Activated naive CD4-positive, alpha-beta T cell treated with anti-CD3 and anti-CD28 coated beads, Interleukin-2, amount 50 U/mL, for 72 hours (primary cell): ENCODE measurements at regions not wholly inside any gene's neighbourhood (a gene's known extent, or its start where the extent isn't known, plus 50 kb on each side); places are given as distances from the start of the nearest gene placed in this dataset.

Experiments
- ATAC-seq, 2 donors: fragments of 150-1000 bp; cut with Tn5 transposase; 2 replicates each; pipeline ENCODE4 v1.10.0; 2021; ENCODE audit warnings: mild to moderate bottlenecking in 2 of 2, moderate library complexity in 2 of 2
- DNase-seq, 2 donors: peaks; one replicate each; pipeline ENCODE4 v3.0.0; 2021 to 2022; ENCODE audit warnings: low spot score in 2 of 2
- H3K27ac Mint-ChIP-seq, 2 donors: one replicate each; pipeline ENCODE4 v1.8.0; 2022; ENCODE audit warnings: mild to moderate bottlenecking in 2 of 2, mixed read lengths in 2 of 2
- H3K36me3 Mint-ChIP-seq, 2 donors: one replicate each; pipeline ENCODE4 v1.8.0; 2022; ENCODE audit warnings: mixed read lengths in 2 of 2
- H3K9me3 Mint-ChIP-seq, 2 donors: one replicate each; pipeline ENCODE4 v1.8.0; 2022; ENCODE audit warnings: mixed read lengths in 2 of 2

- ATAC-seq (no peak), DNase-seq (no peak)
- Mint-ChIP-seq H3K9me3 (peaks cover 8% of the 10 kb centered on the region in 2 donors), H3K36me3 (no peaks in the 10 kb centered on the region), H3K27ac (no peak overlapping the region)
Measured at GRCh38 chr2:142693171-142693950, 184.1 kb upstream of the KYNU start.

GRCh38 chr2:142688856-142689605 lies 188.4 kb upstream of the KYNU start:
- DNase-seq (no peak), ATAC-seq (no peak)
- no peaks in the 10 kb centered on the region for H3K9me3 Mint-ChIP-seq
- H3K36me3 Mint-ChIP-seq = no peaks in the 10 kb centered on the region
- no peak overlapping the region for H3K27ac Mint-ChIP-seq

- no peak overlapping the region for H3K27ac Mint-ChIP-seq
Measured at GRCh38 chr2:142687509-142687908, 190.0 kb upstream of the KYNU start.

GRCh38 chr2:142687075-142687474 lies 190.4 kb upstream of the KYNU start:
- no peaks in the 10 kb centered on the region for H3K9me3 Mint-ChIP-seq

More at GRCh38 chr2:142687509-142687908, 190.0 kb upstream of the KYNU start:
- Mint-ChIP-seq H3K36me3 (no peaks in the 10 kb centered on the region), H3K9me3 (no peaks in the 10 kb centered on the region)
- DNase-seq (no peak), ATAC-seq (no peak)

GRCh38 chr2:142684667-142685066 lies 192.8 kb upstream of the KYNU start:
- Mint-ChIP-seq H3K27ac (no peak overlapping the region), H3K36me3 (no peaks in the 10 kb centered on the region), H3K9me3 (no peaks in the 10 kb centered on the region)
- ATAC-seq = no peak
- DNase-seq = no peak

More at GRCh38 chr2:142687075-142687474, 190.4 kb upstream of the KYNU start:
- DNase-seq (no peak), ATAC-seq (no peak)
- Mint-ChIP-seq H3K36me3 (no peaks in the 10 kb centered on the region), H3K27ac (no peak overlapping the region)

- ATAC-seq (no peak), DNase-seq (no peak)
- no peak overlapping the region for H3K27ac Mint-ChIP-seq
- no peaks in the 10 kb centered on the region for H3K36me3 Mint-ChIP-seq
- no peaks in the 10 kb centered on the region for H3K9me3 Mint-ChIP-seq
Measured at GRCh38 chr2:142682528-142682927, 194.9 kb upstream of the KYNU start.

- no peaks in the 10 kb centered on the region for H3K36me3 Mint-ChIP-seq
- ATAC-seq (no peak), DNase-seq (no peak)
- H3K27ac Mint-ChIP-seq = no peak overlapping the region
- no peaks in the 10 kb centered on the region for H3K9me3 Mint-ChIP-seq
Measured at GRCh38 chr2:142681952-142682351, 195.5 kb upstream of the KYNU start.

- no peaks in the 10 kb centered on the region for H3K36me3 Mint-ChIP-seq
- no peak for ATAC-seq
- H3K9me3 Mint-ChIP-seq = peaks cover 0 to 5% of the 10 kb centered on the region in 2 donors
Measured at GRCh38 chr2:142678164-142678563, 199.3 kb upstream of the KYNU start.

GRCh38 chr2:142675398-142675797 lies 202.1 kb upstream of the KYNU start:
- peaks cover 0 to 9% of the 10 kb centered on the region in 2 donors for H3K9me3 Mint-ChIP-seq
- DNase-seq = no peak
- no peaks in the 10 kb centered on the region for H3K36me3 Mint-ChIP-seq
- no peak overlapping the region for H3K27ac Mint-ChIP-seq
- no peak for ATAC-seq

More at GRCh38 chr2:142678164-142678563, 199.3 kb upstream of the KYNU start:
- no peak overlapping the region for H3K27ac Mint-ChIP-seq
- DNase-seq = no peak

GRCh38 chr2:142673836-142674235 lies 203.6 kb upstream of the KYNU start:
- peaks cover 0 to 9% of the 10 kb centered on the region in 2 donors for H3K9me3 Mint-ChIP-seq
- no peak for DNase-seq
- H3K36me3 Mint-ChIP-seq = no peaks in the 10 kb centered on the region
- no peak for ATAC-seq
- no peak overlapping the region for H3K27ac Mint-ChIP-seq

- ATAC-seq (no peak), DNase-seq (no peak)
- H3K9me3 Mint-ChIP-seq = peaks cover 0 to 9% of the 10 kb centered on the region in 2 donors
- no peaks in the 10 kb centered on the region for H3K36me3 Mint-ChIP-seq
- H3K27ac Mint-ChIP-seq = no peak overlapping the region
Measured at GRCh38 chr2:142672698-142673097, 204.8 kb upstream of the KYNU start.

- ATAC-seq = no peak
- H3K27ac Mint-ChIP-seq = no peak overlapping the region
Measured at GRCh38 chr2:142670362-142670761, 207.1 kb upstream of the KYNU start.

GRCh38 chr2:142668420-142668819 lies 209.0 kb upstream of the KYNU start:
- Mint-ChIP-seq H3K9me3 (peaks cover 0 to 7% of the 10 kb centered on the region in 2 donors), H3K27ac (no peak overlapping the region), H3K36me3 (no peaks in the 10 kb centered on the region)
- DNase-seq (no peak), ATAC-seq (no peak)

More at GRCh38 chr2:142670362-142670761, 207.1 kb upstream of the KYNU start:
- no peaks in the 10 kb centered on the region for H3K36me3 Mint-ChIP-seq
- H3K9me3 Mint-ChIP-seq = peaks cover 0 to 9% of the 10 kb centered on the region in 2 donors
- DNase-seq = no peak

GRCh38 chr2:142665241-142665640 lies 212.2 kb upstream of the KYNU start:
- ATAC-seq (no peak), DNase-seq (no peak)
- H3K36me3 Mint-ChIP-seq = no peaks in the 10 kb centered on the region
- H3K27ac Mint-ChIP-seq = no peak overlapping the region
- H3K9me3 Mint-ChIP-seq = no peaks in the 10 kb centered on the region

- H3K27ac Mint-ChIP-seq = no peak overlapping the region
- no peak for ATAC-seq
- no peak for DNase-seq
- no peaks in the 10 kb centered on the region for H3K36me3 Mint-ChIP-seq
- peaks cover 3 to 16% of the 10 kb centered on the region in 2 donors for H3K9me3 Mint-ChIP-seq
Measured at GRCh38 chr2:142650601-142651000, 226.9 kb upstream of the KYNU start.

- H3K9me3 Mint-ChIP-seq = peaks cover 0 to 11% of the 10 kb centered on the region in 2 donors
- DNase-seq (no peak), ATAC-seq (no peak)
- H3K27ac Mint-ChIP-seq = no peak overlapping the region
- no peaks in the 10 kb centered on the region for H3K36me3 Mint-ChIP-seq
Measured at GRCh38 chr2:142649581-142649980, 227.9 kb upstream of the KYNU start.

GRCh38 chr2:142642650-142643049 lies 234.8 kb upstream of the KYNU start:
- peaks cover 0 to 9% of the 10 kb centered on the region in 2 donors for H3K9me3 Mint-ChIP-seq
- H3K36me3 Mint-ChIP-seq = no peaks in the 10 kb centered on the region
- no peak overlapping the region for H3K27ac Mint-ChIP-seq
- no peak for ATAC-seq
- no peak for DNase-seq
